IPS-20b (cell line): ENCODE measurements at regions not wholly inside any gene's neighbourhood (a gene's known extent, or its start where the extent isn't known, plus 50 kb on each side); places are given as distances from the start of the nearest gene placed in this dataset.

Experiments used
- H3K27ac ChIP-seq: one replicate; pipeline ENCODE4 v1.5.1; 2013; ENCODE audit warnings: low read length
- H3K27me3 ChIP-seq: 2 replicates; pipeline ENCODE4 v1.6.1; 2013; ENCODE audit warnings: mild to moderate bottlenecking, low read length, inconsistent platforms; ENCODE audit not compliant: insufficient read depth
- H3K36me3 ChIP-seq: 2 replicates; pipeline ENCODE4 v1.6.1; 2013; ENCODE audit warnings: low read depth, mild to moderate bottlenecking, inconsistent platforms, low read length, moderate library complexity; ENCODE audit not compliant: insufficient read depth
- H3K4me1 ChIP-seq: 2 replicates; pipeline ENCODE4 v1.6.1; 2013; ENCODE audit warnings: mild to moderate bottlenecking, control low read depth, inconsistent platforms, low read length, moderate library complexity; ENCODE audit not compliant: insufficient read depth
- H3K4me3 ChIP-seq: 2 replicates; pipeline ENCODE4 v1.5.1; 2013; ENCODE audit warnings: mild to moderate bottlenecking, low read length, inconsistent platforms
- H3K9ac ChIP-seq: 2 replicates; pipeline ENCODE4 v1.6.1; 2013; ENCODE audit warnings: low read depth, mild to moderate bottlenecking, inconsistent platforms, low read length, moderate library complexity
- H3K9me3 ChIP-seq: 2 replicates; pipeline ENCODE4 v1.6.1; 2013; ENCODE audit warnings: mild to moderate bottlenecking, low read depth, low read length, inconsistent platforms; ENCODE audit not compliant: insufficient read depth

GRCh38 chr12:93966516-93967133 is 181.8 kb upstream of the PLXNC1 start:
- no peak overlapping the region for H3K4me3 ChIP-seq
- H3K27ac ChIP-seq, result no peak overlapping the region
- H3K4me1 ChIP-seq, result no peaks in the 10 kb centered on the region
- H3K27me3 ChIP-seq, result no peaks in the 10 kb centered on the region
- no peaks in the 10 kb centered on the region for H3K36me3 ChIP-seq
- H3K9ac ChIP-seq, result no peak overlapping the region
- no peaks in the 10 kb centered on the region for H3K9me3 ChIP-seq

GRCh38 chr12:93967454-93967853 is 180.9 kb upstream of the PLXNC1 start:
- H3K36me3 ChIP-seq, result no peaks in the 10 kb centered on the region

GRCh38 chr12:93968536-93969285 is 179.7 kb upstream of the PLXNC1 start:
- no peak overlapping the region for H3K4me3 ChIP-seq
- H3K27me3 ChIP-seq, result no peaks in the 10 kb centered on the region
- no peak overlapping the region for H3K27ac ChIP-seq
- H3K9ac ChIP-seq, result no peak overlapping the region
- no peaks in the 10 kb centered on the region for H3K4me1 ChIP-seq
- H3K36me3 ChIP-seq, result no peaks in the 10 kb centered on the region
- no peaks in the 10 kb centered on the region for H3K9me3 ChIP-seq

More at GRCh38 chr12:93967454-93967853, 180.9 kb upstream of the PLXNC1 start:
- Histone ChIP-seq H3K9ac (no peak overlapping the region), H3K27ac (no peak overlapping the region), H3K27me3 (no peaks in the 10 kb centered on the region), H3K4me1 (no peaks in the 10 kb centered on the region), H3K4me3 (no peak overlapping the region), H3K9me3 (no peaks in the 10 kb centered on the region)

GRCh38 chr12:93970900-93971688 is 177.3 kb upstream of the PLXNC1 start:
- Histone ChIP-seq H3K4me1 (no peaks in the 10 kb centered on the region), H3K9me3 (no peaks in the 10 kb centered on the region), H3K9ac (no peak overlapping the region), H3K4me3 (no peak overlapping the region), H3K27ac (no peak overlapping the region), H3K36me3 (no peaks in the 10 kb centered on the region), H3K27me3 (no peaks in the 10 kb centered on the region)

- no peak overlapping the region for H3K27ac ChIP-seq
Measured at GRCh38 chr12:93972411-93973208, 175.8 kb upstream of the PLXNC1 start.

GRCh38 chr12:93974252-93974651 is 174.1 kb upstream of the PLXNC1 start:
- no peak overlapping the region for H3K9ac ChIP-seq
- no peak overlapping the region for H3K4me3 ChIP-seq
- H3K27me3 ChIP-seq, result no peaks in the 10 kb centered on the region
- H3K36me3 ChIP-seq, result no peaks in the 10 kb centered on the region
- no peaks in the 10 kb centered on the region for H3K9me3 ChIP-seq
- H3K27ac ChIP-seq, result no peak overlapping the region
- no peaks in the 10 kb centered on the region for H3K4me1 ChIP-seq

More at GRCh38 chr12:93972411-93973208, 175.8 kb upstream of the PLXNC1 start:
- no peak overlapping the region for H3K4me3 ChIP-seq
- H3K4me1 ChIP-seq, result no peaks in the 10 kb centered on the region
- H3K9ac ChIP-seq, result no peak overlapping the region
- H3K9me3 ChIP-seq, result no peaks in the 10 kb centered on the region
- H3K27me3 ChIP-seq, result no peaks in the 10 kb centered on the region
- no peaks in the 10 kb centered on the region for H3K36me3 ChIP-seq

- Histone ChIP-seq H3K27me3 (no peaks in the 10 kb centered on the region), H3K4me3 (no peak overlapping the region), H3K27ac (no peak overlapping the region), H3K36me3 (no peaks in the 10 kb centered on the region), H3K4me1 (no peaks in the 10 kb centered on the region), H3K9ac (no peak overlapping the region), H3K9me3 (no peaks in the 10 kb centered on the region)
Measured at GRCh38 chr12:93976024-93976423, 172.4 kb upstream of the PLXNC1 start.

- H3K9me3 ChIP-seq, result no peaks in the 10 kb centered on the region
- H3K9ac ChIP-seq, result no peak overlapping the region
- no peaks in the 10 kb centered on the region for H3K27me3 ChIP-seq
- H3K4me3 ChIP-seq, result no peak overlapping the region
- H3K27ac ChIP-seq, result no peak overlapping the region
- H3K36me3 ChIP-seq, result no peaks in the 10 kb centered on the region
- H3K4me1 ChIP-seq, result no peaks in the 10 kb centered on the region
Measured at GRCh38 chr12:93977081-93977480, 171.3 kb upstream of the PLXNC1 start.

- peaks cover 4% of the 10 kb centered on the region; the same call in 1 of the 2 replicates for H3K4me1 ChIP-seq
- 0 out of 2 replicates have a peak, but pooled peaks cover 2% of the 10 kb centered on the region for H3K27me3 ChIP-seq
- no peak overlapping the region for H3K9ac ChIP-seq
- H3K9me3 ChIP-seq, result no peaks in the 10 kb centered on the region
- no peaks in the 10 kb centered on the region for H3K36me3 ChIP-seq
- H3K27ac ChIP-seq, result no peak overlapping the region
- H3K4me3 ChIP-seq, result no peak overlapping the region
Measured at GRCh38 chr12:93978553-93978952, 169.8 kb upstream of the PLXNC1 start.

- Histone ChIP-seq H3K27me3 (0 out of 2 replicates have a peak, but pooled peaks cover 3% of the 10 kb centered on the region), H3K27ac (no peak overlapping the region), H3K4me1 (peaks cover 4% of the 10 kb centered on the region; the same call in 1 of the 2 replicates)
Measured at GRCh38 chr12:93979189-93979588, 169.2 kb upstream of the PLXNC1 start.

GRCh38 chr12:93980711-93981110 is 167.7 kb upstream of the PLXNC1 start:
- Histone ChIP-seq H3K4me1 (peaks cover 4% of the 10 kb centered on the region; the same call in 1 of the 2 replicates), H3K9me3 (no peaks in the 10 kb centered on the region; the same call in 1 of the 2 replicates), H3K27ac (no peak overlapping the region), H3K9ac (no peak overlapping the region), H3K27me3 (0 out of 2 replicates have a peak, but pooled peaks cover 3% of the 10 kb centered on the region), H3K36me3 (no peaks in the 10 kb centered on the region), H3K4me3 (no peak overlapping the region)

More at GRCh38 chr12:93979189-93979588, 169.2 kb upstream of the PLXNC1 start:
- H3K36me3 ChIP-seq, result no peaks in the 10 kb centered on the region
- no peak overlapping the region for H3K9ac ChIP-seq
- no peak overlapping the region for H3K4me3 ChIP-seq
- no peaks in the 10 kb centered on the region; the same call in 1 of the 2 replicates for H3K9me3 ChIP-seq
